HL-60 (cell line): ENCODE measurements at regions not wholly inside any gene's neighbourhood (a gene's known extent, or its start where the extent isn't known, plus 50 kb on each side); places are given as distances from the start of the nearest gene placed in this dataset.

ENCODE experiments used
- DNase-seq, 2 experiments: peaks; one replicate each; pipeline ENCODE4 v3.0.0-alpha.2; 2010 to 2020; ENCODE audit warnings: low read depth in 1 of 2, low spot score in 1 of 2
- H3K27ac ChIP-seq: fragments of 250-450 bp; sonication (Bioruptor Pico); replicated peaks from 2 replicates; pipeline ENCODE4 v1.5.1; 2020; ENCODE audit warnings: mild to moderate bottlenecking, moderate library complexity
- H3K27me3 ChIP-seq: fragments of 250-450 bp; sonication (Bioruptor Pico); 2 replicates; pipeline ENCODE4 v1.5.1; 2021; ENCODE audit warnings: mild to moderate bottlenecking, moderate library complexity; ENCODE audit not compliant: insufficient read depth, poor library complexity, severe bottlenecking
- H3K4me3 ChIP-seq: replicated peaks from 2 replicates; pipeline ENCODE4 v1.5.1; 2011; ENCODE audit warnings: mild to moderate bottlenecking, control low read depth, low read length; ENCODE audit not compliant: insufficient read depth
- GABPA ChIP-seq: IDR thresholded peaks from 2 replicates; pipeline ENCODE4 v1.6.1; 2012; ENCODE audit warnings: low read depth
- POLR2AphosphoS5 ChIP-seq: IDR thresholded peaks from 2 replicates; pipeline ENCODE4 v1.6.1; 2012; ENCODE audit warnings: low read depth
- SPI1 ChIP-seq: IDR thresholded peaks from 2 replicates; pipeline ENCODE4 v1.6.1; 2012; ENCODE audit warnings: low read depth, mild to moderate bottlenecking, borderline replicate concordance
- TF ChIP-seq, protein P1 (sequence below): IDR thresholded peaks from 2 replicates; pipeline ENCODE4 v1.6.1; 2012; ENCODE audit warnings: low read depth; ENCODE audit not compliant: insufficient replicate concordance
- TF ChIP-seq, protein P2 (sequence below): IDR thresholded peaks from one replicate; pipeline ENCODE4 v1.5.1; 2011; ENCODE audit warnings: low read length, control low read depth, inconsistent platforms; ENCODE audit not compliant: insufficient read depth

DNA sequence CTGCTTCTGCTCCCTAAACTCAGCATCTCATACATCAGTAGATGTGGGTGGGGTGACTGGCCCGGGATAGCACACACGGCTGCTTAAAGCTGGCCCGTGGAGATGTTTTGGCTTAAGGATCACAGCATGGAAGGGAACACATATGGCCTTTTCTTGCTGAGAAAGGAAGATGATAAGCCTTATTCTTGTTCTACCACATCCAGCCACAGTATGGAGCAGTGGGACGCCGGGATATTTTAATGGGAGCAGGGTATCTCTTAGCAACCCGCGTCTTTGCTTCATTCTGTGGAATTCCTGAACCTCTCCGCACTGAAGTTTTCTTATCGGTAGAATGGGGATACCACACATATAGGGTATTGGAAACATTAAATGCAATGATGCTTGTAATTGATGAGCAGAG, 94.1 kb upstream of the PROK2 start:
- Histone ChIP-seq H3K27me3 (no peaks in the 10 kb centered on the region), H3K27ac (no peak overlapping the region), H3K4me3 (no peak overlapping the region)
- no peak for TF ChIP-seq POLR2AphosphoS5
- TF ChIP-seq, protein P1, sequence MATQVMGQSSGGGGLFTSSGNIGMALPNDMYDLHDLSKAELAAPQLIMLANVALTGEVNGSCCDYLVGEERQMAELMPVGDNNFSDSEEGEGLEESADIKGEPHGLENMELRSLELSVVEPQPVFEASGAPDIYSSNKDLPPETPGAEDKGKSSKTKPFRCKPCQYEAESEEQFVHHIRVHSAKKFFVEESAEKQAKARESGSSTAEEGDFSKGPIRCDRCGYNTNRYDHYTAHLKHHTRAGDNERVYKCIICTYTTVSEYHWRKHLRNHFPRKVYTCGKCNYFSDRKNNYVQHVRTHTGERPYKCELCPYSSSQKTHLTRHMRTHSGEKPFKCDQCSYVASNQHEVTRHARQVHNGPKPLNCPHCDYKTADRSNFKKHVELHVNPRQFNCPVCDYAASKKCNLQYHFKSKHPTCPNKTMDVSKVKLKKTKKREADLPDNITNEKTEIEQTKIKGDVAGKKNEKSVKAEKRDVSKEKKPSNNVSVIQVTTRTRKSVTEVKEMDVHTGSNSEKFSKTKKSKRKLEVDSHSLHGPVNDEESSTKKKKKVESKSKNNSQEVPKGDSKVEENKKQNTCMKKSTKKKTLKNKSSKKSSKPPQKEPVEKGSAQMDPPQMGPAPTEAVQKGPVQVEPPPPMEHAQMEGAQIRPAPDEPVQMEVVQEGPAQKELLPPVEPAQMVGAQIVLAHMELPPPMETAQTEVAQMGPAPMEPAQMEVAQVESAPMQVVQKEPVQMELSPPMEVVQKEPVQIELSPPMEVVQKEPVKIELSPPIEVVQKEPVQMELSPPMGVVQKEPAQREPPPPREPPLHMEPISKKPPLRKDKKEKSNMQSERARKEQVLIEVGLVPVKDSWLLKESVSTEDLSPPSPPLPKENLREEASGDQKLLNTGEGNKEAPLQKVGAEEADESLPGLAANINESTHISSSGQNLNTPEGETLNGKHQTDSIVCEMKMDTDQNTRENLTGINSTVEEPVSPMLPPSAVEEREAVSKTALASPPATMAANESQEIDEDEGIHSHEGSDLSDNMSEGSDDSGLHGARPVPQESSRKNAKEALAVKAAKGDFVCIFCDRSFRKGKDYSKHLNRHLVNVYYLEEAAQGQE, result no peak
- TF ChIP-seq, protein P2, sequence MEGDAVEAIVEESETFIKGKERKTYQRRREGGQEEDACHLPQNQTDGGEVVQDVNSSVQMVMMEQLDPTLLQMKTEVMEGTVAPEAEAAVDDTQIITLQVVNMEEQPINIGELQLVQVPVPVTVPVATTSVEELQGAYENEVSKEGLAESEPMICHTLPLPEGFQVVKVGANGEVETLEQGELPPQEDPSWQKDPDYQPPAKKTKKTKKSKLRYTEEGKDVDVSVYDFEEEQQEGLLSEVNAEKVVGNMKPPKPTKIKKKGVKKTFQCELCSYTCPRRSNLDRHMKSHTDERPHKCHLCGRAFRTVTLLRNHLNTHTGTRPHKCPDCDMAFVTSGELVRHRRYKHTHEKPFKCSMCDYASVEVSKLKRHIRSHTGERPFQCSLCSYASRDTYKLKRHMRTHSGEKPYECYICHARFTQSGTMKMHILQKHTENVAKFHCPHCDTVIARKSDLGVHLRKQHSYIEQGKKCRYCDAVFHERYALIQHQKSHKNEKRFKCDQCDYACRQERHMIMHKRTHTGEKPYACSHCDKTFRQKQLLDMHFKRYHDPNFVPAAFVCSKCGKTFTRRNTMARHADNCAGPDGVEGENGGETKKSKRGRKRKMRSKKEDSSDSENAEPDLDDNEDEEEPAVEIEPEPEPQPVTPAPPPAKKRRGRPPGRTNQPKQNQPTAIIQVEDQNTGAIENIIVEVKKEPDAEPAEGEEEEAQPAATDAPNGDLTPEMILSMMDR, result no peak
- TF ChIP-seq GABPA, result no peak
- no peak for TF ChIP-seq SPI1
- no peak for DNase-seq

DNA sequence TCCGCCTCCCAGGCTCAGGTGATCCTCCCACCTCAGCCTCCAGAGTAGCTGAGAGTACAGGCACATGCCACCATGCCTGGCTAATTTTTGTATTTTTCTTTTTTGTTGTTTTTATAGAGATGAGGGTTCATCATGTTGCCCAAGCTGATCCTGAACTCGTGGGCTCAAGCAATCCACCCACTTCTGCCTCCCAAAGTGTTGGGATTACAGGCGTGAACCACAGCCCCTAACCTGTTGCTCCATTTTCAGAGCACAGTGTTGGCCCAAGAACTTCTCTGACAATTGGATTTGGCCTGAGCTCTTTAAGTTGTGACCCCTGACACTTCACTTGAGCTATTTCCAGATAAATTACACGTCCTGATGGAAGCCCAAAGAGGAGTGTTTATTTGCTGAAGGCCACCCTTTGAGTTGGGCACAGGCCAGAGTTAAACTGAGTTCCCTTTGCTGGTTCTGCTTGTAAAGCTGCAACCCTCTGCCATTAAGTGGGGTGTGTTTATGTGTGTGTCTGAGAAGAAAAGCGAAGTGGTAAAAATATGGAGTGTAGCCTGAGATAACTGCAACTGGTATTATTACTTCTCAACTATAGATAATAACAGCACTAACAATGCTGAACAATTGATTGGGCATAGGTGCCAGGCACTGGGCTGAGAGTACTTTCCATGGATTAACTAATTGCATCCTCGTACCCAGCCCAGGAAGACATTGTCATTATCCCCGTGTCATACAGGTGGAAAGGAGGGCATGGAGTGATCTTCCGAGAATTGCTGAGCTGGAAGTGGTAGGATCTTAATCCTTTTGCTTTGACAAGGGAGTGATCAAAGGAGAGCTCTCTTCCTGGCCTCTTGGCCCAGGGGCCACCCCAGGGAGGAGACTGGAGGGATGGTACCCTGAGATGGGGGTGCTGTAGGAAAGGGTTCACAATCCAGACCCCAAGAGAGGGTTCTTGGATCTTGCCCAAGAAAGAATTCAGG, 91.5 kb upstream of the PROK2 start:
- TF ChIP-seq POLR2AphosphoS5, result no peak
- no peak for TF ChIP-seq SPI1
- TF ChIP-seq, protein P1, result no peak
- TF ChIP-seq, protein P2, result no peak
- TF ChIP-seq GABPA, result no peak
- H3K27ac ChIP-seq, result no peak overlapping the region
- DNase-seq, result no peak

DNA sequence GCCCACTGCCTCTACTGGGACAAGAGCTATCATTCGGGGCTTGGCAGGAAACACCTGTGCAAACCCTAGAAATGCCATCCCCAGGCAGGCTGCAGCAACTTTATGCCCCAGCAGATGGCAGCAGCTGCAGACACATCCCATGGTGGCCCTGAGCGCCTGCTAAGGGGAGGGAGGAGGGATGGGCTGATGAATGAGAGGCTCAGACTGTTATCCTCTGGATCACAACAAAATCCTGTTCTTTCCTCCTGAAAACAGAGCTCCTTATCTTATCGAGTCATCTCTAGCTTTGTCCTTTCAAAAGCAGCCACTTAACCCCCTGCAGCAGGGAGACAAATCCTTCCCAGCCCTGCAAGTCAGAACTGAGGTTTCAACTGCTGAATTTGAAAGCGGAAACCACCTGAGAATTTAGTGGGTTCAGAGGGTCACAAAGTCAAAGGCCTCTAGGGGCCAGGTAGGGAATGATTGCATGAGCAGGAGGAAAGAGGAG, 90.6 kb upstream of the PROK2 start:
- H3K4me3 ChIP-seq, result no peak overlapping the region
- DNase-seq, result peak; percentile 17 to 77
- H3K27ac ChIP-seq, result no peak overlapping the region
- no peaks in the 10 kb centered on the region for H3K27me3 ChIP-seq
- TF ChIP-seq SPI1, result no peak
- TF ChIP-seq, protein P2, result peak; percentile 78

More for the DNA sequence above, 91.5 kb upstream of the PROK2 start:
- no peaks in the 10 kb centered on the region for H3K27me3 ChIP-seq
- no peak overlapping the region for H3K4me3 ChIP-seq
